SK-N-SH (cell line): ENCODE measurements at regions not wholly inside any gene's neighbourhood (a gene's known extent, or its start where the extent isn't known, plus 50 kb on each side); places are given as distances from the start of the nearest gene placed in this dataset.

Source experiments
- CTCF ChIA-PET: fragments of 300-600, 350-600 bp; formaldehyde crosslinking; extraction: SDS; loops from one replicate; lab custom pipeline; 2021; lab: Yijun Ruan, JAX
- POLR2A ChIA-PET: fragments of 350-600 bp; sonication (Branson Sonifier 250); formaldehyde crosslinking; extraction: SDS; loops from one replicate; lab custom pipeline; 2020; ENCODE audit warnings: antibody characterized with exemption, inconsistent platforms; lab: Yijun Ruan, JAX
- DNase-seq: peaks from one replicate; pipeline ENCODE4 v3.0.0; 2012
- H2AFZ ChIP-seq: fragments of 200-600 bp; sonication (generic); 2 replicates; pipeline ENCODE4 v1.8.1; 2016; ENCODE audit warnings: antibody characterized with exemption, mild to moderate bottlenecking, low read depth
- H3F3A ChIP-seq: fragments of 200-600 bp; sonication (generic); replicated peaks from 2 replicates; pipeline ENCODE3; 2016; ENCODE audit warnings: antibody characterized with exemption, mild to moderate bottlenecking; ENCODE audit not compliant: insufficient read depth
- H3K27ac ChIP-seq, 2 experiments: fragments of 200-500 bp in 1 of 2; fragments of 200-600 bp in 1 of 2; sonication (Bioruptor generic) in 1 of 2; sonication (generic), shearing (Covaris generic) in 1 of 2; 2 replicates each; pipeline versions ENCODE4 v1.5.1 to v1.6.1; 2014 to 2016; ENCODE audit warnings: low read depth in 2 of 2, inconsistent platforms in 1 of 2, low read length in 1 of 2, mild to moderate bottlenecking in 1 of 2, mixed read lengths in 1 of 2
- H3K27me3 ChIP-seq: fragments of 200-600 bp; sonication (generic), shearing (Covaris generic); 2 replicates; pipeline ENCODE4 v1.6.1; 2016; ENCODE audit warnings: mixed run types; ENCODE audit not compliant: insufficient read depth
- H3K36me3 ChIP-seq, 2 experiments: fragments of 200-500 bp in 1 of 2; fragments of 200-600 bp in 1 of 2; sonication (Bioruptor generic) in 1 of 2; sonication (generic) in 1 of 2; replicated peaks in 1 of 2; 2 replicates each; pipeline versions ENCODE3 to v1.5.1; 2014 to 2016; ENCODE audit warnings: low read length in 1 of 2, mild to moderate bottlenecking in 1 of 2; ENCODE audit not compliant: insufficient read depth in 2 of 2, control insufficient read depth in 1 of 2
- H3K4me1 ChIP-seq, 2 experiments: fragments of 200-500 bp in 1 of 2; fragments of 200-600 bp in 1 of 2; sonication (Bioruptor generic) in 1 of 2; sonication (generic), shearing (Covaris generic) in 1 of 2; 2 replicates each; pipeline versions ENCODE4 v1.5.1 to v1.6.1; 2014 to 2016; ENCODE audit warnings: low read depth in 1 of 2, low read length in 1 of 2, mixed run types in 1 of 2; ENCODE audit not compliant: insufficient read depth in 2 of 2, control insufficient read depth in 1 of 2
- H3K4me2 ChIP-seq: fragments of 200-600 bp; sonication (generic), shearing (Covaris generic); 2 replicates; pipeline ENCODE4 v1.6.1; 2017; ENCODE audit warnings: mixed run types
- H3K4me3 ChIP-seq, 2 experiments: fragments of 200-500 bp in 1 of 2; fragments of 200-600 bp in 1 of 2; sonication (Bioruptor generic) in 1 of 2; sonication (generic), shearing (Covaris generic) in 1 of 2; 2 replicates each; pipeline versions ENCODE4 v1.5.1 to v1.8.1; 2014 to 2016; ENCODE audit warnings: low read depth in 2 of 2, inconsistent platforms in 1 of 2, low read length in 1 of 2, mild to moderate bottlenecking in 1 of 2, mixed read lengths in 1 of 2, moderate library complexity in 1 of 2
- H3K79me2 ChIP-seq: fragments of 200-600 bp; sonication (generic); 2 replicates; pipeline ENCODE4 v1.8.1; 2017; ENCODE audit warnings: mild to moderate bottlenecking; ENCODE audit not compliant: insufficient read depth
- H3K9ac ChIP-seq: fragments of 200-600 bp; sonication (generic); 2 replicates; pipeline ENCODE4 v1.6.1; 2017; ENCODE audit warnings: mixed run types
- H3K9me2 ChIP-seq: fragments of 200-600 bp; sonication (generic); 2 replicates; pipeline ENCODE4 v1.6.1; 2017; ENCODE audit warnings: mixed run types
- H3K9me3 ChIP-seq: fragments of 200-600 bp; sonication (generic); 2 replicates; pipeline ENCODE4 v1.6.1; 2017; ENCODE audit warnings: mixed run types, mild to moderate bottlenecking, moderate library complexity
- H4K20me1 ChIP-seq: fragments of 200-600 bp; sonication (generic); 2 replicates; pipeline ENCODE4 v1.6.1; 2017; ENCODE audit warnings: mild to moderate bottlenecking, mixed run types; ENCODE audit not compliant: insufficient read depth
- CHD2 ChIP-seq: fragments of 150-350 bp; IDR thresholded peaks from 2 replicates; pipeline ENCODE4 v1.6.1; 2018; ENCODE audit warnings: low read length; ENCODE audit not compliant: partially characterized antibody
- CTCF ChIP-seq: fragments of 200-600 bp; sonication (generic); IDR thresholded peaks from 2 replicates; pipeline ENCODE4 v1.6.1; 2017; ENCODE audit warnings: antibody characterized with exemption, mild to moderate bottlenecking, moderate library complexity
- ELF1 ChIP-seq: IDR thresholded peaks from 2 replicates; pipeline ENCODE4 v1.4.0; 2012
- EP300 ChIP-seq, 2 experiments: IDR thresholded peaks; 2 replicates each; pipeline versions ENCODE4 v1.4.0 to v1.6.1; 2012; ENCODE audit warnings: borderline replicate concordance in 1 of 2, low read depth in 1 of 2, low read length in 1 of 2
- FOSL2 ChIP-seq: IDR thresholded peaks from 2 replicates; pipeline ENCODE4 v1.4.0; 2012; ENCODE audit warnings: low read depth, mild to moderate bottlenecking, moderate library complexity, borderline replicate concordance
- FOXJ3 ChIP-seq: sonication (generic); formaldehyde crosslinking; IDR thresholded peaks from 2 replicates; pipeline ENCODE4 v1.5.1; 2020; ENCODE audit warnings: mild to moderate bottlenecking, missing genetic modification reagents
- GABPA ChIP-seq: IDR thresholded peaks from 2 replicates; pipeline ENCODE4 v1.4.0; 2012; ENCODE audit warnings: low read depth, mild to moderate bottlenecking
- IRF3 ChIP-seq: fragments of 150-350 bp; IDR thresholded peaks from 2 replicates; pipeline ENCODE4 v1.6.1; 2016; ENCODE audit warnings: mild to moderate bottlenecking, low read depth, low read length
- JUND ChIP-seq: IDR thresholded peaks from 2 replicates; pipeline ENCODE4 v1.4.0; 2012
- MEF2A ChIP-seq: IDR thresholded peaks from 2 replicates; pipeline ENCODE4 v1.4.0; 2012; ENCODE audit warnings: low read depth, borderline replicate concordance
- NFIC ChIP-seq: IDR thresholded peaks from 2 replicates; pipeline ENCODE4 v1.4.0; 2012; ENCODE audit warnings: borderline replicate concordance
- NRF1 ChIP-seq: IDR thresholded peaks from 2 replicates; pipeline ENCODE4 v1.6.1; 2012; ENCODE audit warnings: low read depth, mild to moderate bottlenecking, low read length
- PBX3 ChIP-seq: IDR thresholded peaks from 2 replicates; pipeline ENCODE4; 2012
- RAD21 ChIP-seq: IDR thresholded peaks from 2 replicates; pipeline ENCODE4 v1.6.1; 2012; ENCODE audit warnings: mild to moderate bottlenecking, low read length
- RCOR1 ChIP-seq: fragments of 150-350 bp; IDR thresholded peaks from 2 replicates; pipeline ENCODE4 v1.6.1; 2017; ENCODE audit warnings: antibody characterized with exemption, low read length
- REST ChIP-seq: IDR thresholded peaks from 2 replicates; pipeline ENCODE4 v1.6.1; 2012; ENCODE audit warnings: mild to moderate bottlenecking, low read depth, low read length, moderate library complexity
- RXRA ChIP-seq: IDR thresholded peaks from 2 replicates; pipeline ENCODE4 v1.4.0; 2012; ENCODE audit warnings: low read depth, mild to moderate bottlenecking, borderline replicate concordance
- SIN3A ChIP-seq: IDR thresholded peaks from 2 replicates; pipeline ENCODE4 v1.6.1; 2012; ENCODE audit warnings: low read depth, mild to moderate bottlenecking, low read length, moderate library complexity, borderline replicate concordance
- TCF12 ChIP-seq: IDR thresholded peaks from 2 replicates; pipeline ENCODE4 v1.4.0; 2012
- TEAD4 ChIP-seq: IDR thresholded peaks from 2 replicates; pipeline ENCODE4 v1.4.0; 2012; ENCODE audit warnings: mild to moderate bottlenecking, borderline replicate concordance; ENCODE audit not compliant: insufficient read depth
- USF1 ChIP-seq: IDR thresholded peaks from 2 replicates; pipeline ENCODE4 v1.4.0; 2012; ENCODE audit warnings: low read depth, borderline replicate concordance
- USF2 ChIP-seq: fragments of 150-350 bp; IDR thresholded peaks from 2 replicates; pipeline ENCODE4 v1.6.1; 2017; ENCODE audit warnings: antibody characterized with exemption, low read length, low read depth, borderline replicate concordance
- WGBS: methylation state at CpG from one replicate; pipeline ENCODE4 v1.1.6; 2017; ENCODE audit warnings: low lambda C conversion rate; 5-methylcytosine and 5-hydroxymethylcytosine counted together

- TF ChIP-seq FOSL2: no peak
- no peak for TF ChIP-seq NFIC
- TF ChIP-seq JUND: no peak
- TF ChIP-seq, all 33 proteins: peak for 0
Measured at GRCh38 chr21:29431680-29432079, 133.0 kb downstream of the BACH1 start (continued).

- Histone ChIP-seq H3K9ac (no peak overlapping the region), H3K79me2 (no peaks in the 10 kb centered on the region), H2AFZ (no peak overlapping the region), H3K27ac (no peak overlapping the region), H3K27me3 (no peaks in the 10 kb centered on the region), H3F3A (no peaks in the 10 kb centered on the region), H3K36me3 (no peaks in the 10 kb centered on the region), H3K4me3 (no peak overlapping the region), H4K20me1 (no peaks in the 10 kb centered on the region), H3K9me2 (0 out of 2 replicates have a peak, but pooled peaks cover 3% of the 10 kb centered on the region), H3K4me2 (no peak overlapping the region), H3K9me3 (no peaks in the 10 kb centered on the region), H3K4me1 (no peaks in the 10 kb centered on the region)
- CTCF ChIA-PET: no interaction called here
- WGBS: 74% methylated on average over 7 of the region's 7 CpGs
- no peak for TF ChIP-seq RXRA
- no peak for TF ChIP-seq TCF12
- no peak for TF ChIP-seq PBX3
- TF ChIP-seq USF2: no peak
- TF ChIP-seq FOXJ3 (CRISPR knock-in tag): no peak
- no peak for TF ChIP-seq USF1
- TF ChIP-seq JUND: no peak
- no peak for TF ChIP-seq CTCF
- TF ChIP-seq MEF2A: no peak
- no peak for TF ChIP-seq IRF3
- no peak for TF ChIP-seq RCOR1
- no peak for TF ChIP-seq NRF1
- TF ChIP-seq RAD21: no peak
- no peak for TF ChIP-seq SIN3A
- TF ChIP-seq GABPA: no peak
- no peak for TF ChIP-seq ELF1
- no peak for TF ChIP-seq TEAD4
- no peak for TF ChIP-seq REST
- TF ChIP-seq CHD2: no peak
- TF ChIP-seq EP300 (IDR thresholded peaks at IDR 0.05; ENCODE audit: borderline replicate concordance in 1 of 2, low read depth in 1 of 2, low read length in 1 of 2): no peak
- POLR2A ChIA-PET: no interaction called here
- DNase-seq: no peak
Measured at GRCh38 chr21:29433366-29434059, 134.8 kb downstream of the BACH1 start.
